HG02885 (cell line): ENCODE measurements at regions not wholly inside any gene's neighbourhood (a gene's known extent, or its start where the extent isn't known, plus 50 kb on each side); places are given as distances from the start of the nearest gene placed in this dataset.
"Not testable (repeated sequence)": the region's sequence is repeated elsewhere in the genome, so short reads cannot be mapped to it uniquely, and the experiment has no call there.

Source experiments
- ATAC-seq: cut with Tn5 transposase; IDR thresholded peaks from one replicate; pipeline ENCODE4 v1.9.1; 2021; ENCODE audit warnings: mild to moderate bottlenecking; ENCODE audit not compliant: unreplicated experiment, poor library complexity

DNA sequence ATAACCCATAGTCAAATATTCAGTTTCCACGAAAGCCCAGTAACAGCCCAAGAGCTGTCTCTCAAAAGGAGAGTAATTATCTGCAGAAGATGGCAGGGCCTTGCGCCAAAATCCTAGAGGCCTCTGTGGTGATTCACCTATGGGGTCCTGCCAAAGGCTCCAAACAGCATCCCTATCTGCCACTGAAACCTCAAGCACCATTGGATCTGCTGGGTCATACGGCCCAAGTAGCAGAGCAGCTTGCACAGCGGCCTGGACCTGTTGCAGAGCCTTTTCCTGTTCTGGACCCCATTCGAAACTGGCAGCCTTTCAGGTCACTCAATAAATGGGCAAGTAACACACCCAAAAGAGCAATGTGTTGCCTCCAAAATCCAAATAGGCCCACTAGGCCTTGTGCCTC lies 183.2 kb upstream of the IPO5 start:
- ATAC-seq = not testable (repeated sequence)

DNA sequence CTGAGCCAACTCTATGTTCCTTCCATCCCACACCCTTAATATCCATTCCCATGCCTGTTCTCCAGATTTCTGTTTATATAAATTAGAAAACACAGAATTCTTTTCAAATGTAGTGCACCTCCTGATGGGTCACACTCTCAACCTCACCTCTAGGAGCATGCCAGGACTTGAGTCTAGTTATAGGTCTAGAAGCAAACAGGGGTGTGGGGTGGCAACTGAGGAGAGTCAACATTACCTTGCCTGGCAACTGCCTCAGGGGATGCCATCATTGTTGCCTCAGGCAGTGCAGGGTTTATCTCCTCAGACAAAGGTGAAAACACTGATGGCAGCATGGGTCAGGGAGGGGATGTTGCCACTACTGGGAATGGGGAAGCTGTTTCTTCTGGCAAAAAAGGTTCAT lies 181.0 kb upstream of the IPO5 start:
- ATAC-seq = not testable (repeated sequence)

DNA sequence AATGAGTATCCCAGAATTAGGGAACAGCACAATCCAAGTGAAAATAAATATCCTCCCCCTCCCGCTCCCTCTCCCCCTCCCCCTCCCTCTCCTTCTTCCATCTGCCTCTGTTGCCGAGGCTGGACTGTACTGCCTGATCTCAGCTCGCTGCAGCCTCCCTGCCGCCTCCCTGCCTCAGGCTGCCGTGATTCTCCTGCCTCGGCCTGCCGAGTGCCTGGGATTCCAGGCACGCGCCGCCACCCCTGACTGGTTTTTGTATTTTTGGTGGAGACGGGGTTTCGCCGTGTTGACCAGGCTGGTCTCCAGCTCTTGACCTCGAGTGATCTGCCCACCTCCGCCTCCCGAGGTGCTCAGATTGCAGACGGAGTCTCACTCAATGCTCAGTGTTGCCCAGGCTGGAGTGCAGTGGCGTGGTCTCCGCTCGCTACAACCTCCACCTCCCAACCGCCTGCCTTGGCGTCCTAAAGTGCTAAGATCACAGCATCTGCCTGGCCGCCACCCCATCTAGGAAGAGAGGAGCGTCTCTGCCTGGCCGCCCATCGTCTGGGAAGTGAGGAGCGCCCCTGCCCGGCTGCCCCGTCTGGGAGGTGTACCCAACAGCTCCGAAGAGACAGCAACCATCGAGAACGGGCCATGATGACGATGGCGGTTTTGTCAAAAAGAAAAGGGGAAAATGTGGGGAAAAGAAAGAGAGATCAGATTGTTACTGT lies 178.9 kb upstream of the IPO5 start:
- ATAC-seq = not testable (repeated sequence)

DNA sequence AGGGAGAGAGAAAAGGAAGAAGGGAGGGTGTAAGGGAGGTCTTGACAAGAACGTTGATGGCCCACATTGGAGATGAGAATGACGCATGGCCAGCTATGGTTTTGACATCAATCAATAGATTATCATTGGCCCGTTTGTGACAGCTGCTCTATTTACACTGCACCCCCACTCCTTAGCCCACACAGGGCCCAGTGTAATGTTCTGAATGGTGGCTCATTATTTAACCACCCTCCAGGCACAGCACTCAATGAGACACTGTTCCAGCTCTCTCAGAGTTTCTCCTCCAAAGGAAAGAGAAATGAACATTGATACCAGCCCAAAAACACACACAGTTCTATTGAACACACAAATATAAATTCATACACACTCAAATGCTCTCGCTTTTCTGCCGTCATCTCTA lies 173.0 kb upstream of the IPO5 start:
- no peak for ATAC-seq

DNA sequence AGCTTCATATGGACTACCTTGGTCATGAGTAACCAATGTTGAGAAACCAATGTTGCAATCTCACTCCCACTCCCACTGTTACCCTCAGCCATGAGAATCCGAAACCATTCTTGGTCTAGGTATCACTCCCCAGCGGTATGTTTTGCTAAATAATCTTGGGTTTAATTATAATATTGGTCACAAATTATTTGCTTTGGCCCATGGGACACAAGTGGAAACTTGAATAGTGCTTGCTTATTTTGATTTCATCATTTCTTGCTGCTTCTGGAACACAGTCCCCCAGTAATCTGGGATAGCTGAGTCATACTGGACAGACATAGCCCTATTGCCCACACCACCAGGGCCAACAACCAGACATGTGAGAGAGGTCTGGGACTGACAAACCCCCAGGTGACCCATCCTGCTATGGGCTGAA lies 171.6 kb upstream of the IPO5 start:
- ATAC-seq = no peak

DNA sequence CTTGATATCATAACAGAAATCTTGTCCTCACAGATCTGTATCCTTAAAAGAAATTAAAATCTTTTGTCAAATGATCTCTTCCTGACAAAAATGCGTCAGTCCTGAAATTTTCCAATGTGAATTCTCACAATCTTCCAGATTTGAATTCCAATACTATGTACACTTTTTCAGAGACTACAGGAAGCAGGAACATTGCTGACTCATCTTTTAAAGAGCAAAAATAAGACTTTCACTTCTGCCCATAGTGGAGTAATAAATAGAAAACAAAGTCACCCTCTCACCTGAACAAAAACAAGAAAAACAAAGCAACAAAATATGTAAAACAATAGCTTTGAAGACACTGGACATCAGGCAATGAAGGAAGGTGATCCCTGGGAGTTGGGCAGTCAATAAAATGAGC lies 167.0 kb upstream of the IPO5 start:
- no peak for ATAC-seq

DNA sequence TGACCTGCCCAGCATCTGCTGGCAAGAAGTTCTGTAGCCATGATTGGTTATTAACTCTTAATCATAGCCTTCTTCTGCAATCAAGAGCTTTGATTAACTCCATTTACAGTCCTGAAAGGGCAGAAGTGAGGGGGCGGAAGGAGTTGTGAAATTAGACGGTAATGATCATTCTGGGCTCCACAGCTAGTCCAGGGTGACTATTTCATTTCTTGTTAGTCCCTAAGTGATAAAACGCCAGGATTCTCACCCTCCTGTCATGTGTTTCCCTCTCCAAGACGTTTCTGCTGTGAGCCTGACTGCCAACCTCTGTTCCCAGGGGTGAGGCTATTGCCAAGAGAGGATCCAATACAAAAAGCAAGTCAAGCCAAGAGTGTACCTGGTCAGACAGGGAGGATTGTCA lies 155.9 kb upstream of the IPO5 start:
- no peak for ATAC-seq

DNA sequence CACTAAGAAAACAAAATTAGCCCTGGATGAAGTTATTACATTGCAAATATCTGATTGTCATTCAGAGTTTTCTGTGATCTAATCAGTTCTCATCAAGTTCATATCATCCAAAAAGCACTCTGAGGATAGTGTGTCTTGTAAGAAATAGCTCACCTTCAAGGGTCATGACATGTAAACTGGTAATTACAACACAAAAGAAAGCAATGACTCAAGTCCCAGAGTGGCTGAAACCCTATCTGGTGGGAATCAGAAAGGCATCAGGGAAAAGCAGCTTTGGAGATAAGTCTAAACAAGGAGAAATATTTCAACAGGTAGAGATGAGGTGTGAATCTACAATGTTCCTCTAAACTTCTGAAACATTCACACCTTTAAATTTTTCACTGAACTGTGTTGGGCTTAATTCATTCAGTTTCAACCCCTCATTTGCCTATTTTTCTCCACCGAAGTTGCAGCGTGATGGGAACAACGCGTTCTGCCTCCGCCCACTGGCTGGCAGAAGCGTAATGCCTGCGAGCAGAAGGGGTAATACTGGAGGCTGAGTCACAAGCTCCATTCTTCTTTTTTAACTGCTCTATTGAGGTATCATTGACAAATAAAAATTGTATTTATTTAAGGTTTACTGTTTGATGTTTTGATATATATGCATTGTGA lies 155.2 kb upstream of the IPO5 start:
- no peak for ATAC-seq

DNA sequence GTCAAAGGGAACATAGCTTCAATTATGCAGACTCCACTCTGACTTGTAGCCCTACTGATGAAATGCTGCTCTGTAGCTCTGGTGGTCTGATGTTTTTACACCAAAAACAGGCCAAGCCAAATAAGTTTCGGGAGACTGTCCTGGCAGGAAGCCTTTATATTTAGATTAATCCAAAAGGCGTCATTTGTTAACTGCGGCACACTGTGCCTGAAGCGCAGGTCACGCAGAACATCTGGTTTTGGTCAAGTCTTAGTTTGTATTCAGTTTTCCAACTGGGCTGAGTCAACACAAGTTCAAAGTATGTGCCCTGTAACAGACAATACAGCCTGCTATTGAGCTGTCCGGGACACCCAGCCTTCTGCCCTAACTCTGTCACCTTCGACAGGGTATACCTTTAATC lies 154.6 kb upstream of the IPO5 start:
- ATAC-seq = no peak

DNA sequence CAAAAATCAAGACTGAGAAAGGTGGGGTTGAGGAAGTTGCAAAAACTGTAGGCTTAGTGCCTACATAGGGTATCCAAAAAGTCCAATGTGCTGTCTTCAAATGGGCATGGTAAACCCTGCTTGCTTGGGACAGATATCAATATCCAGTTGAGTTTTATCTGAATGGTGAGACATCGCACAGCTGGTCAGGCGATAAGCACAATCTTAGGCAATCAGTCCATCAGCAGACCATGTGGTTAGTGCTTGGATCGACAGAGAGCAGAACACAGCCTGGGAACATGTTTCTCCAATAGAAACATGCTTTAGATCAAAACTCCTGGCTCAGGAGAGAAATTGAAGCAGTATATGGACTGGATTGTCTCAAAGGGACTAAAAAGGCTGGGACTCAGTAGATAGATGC lies 151.3 kb upstream of the IPO5 start:
- no peak for ATAC-seq

DNA sequence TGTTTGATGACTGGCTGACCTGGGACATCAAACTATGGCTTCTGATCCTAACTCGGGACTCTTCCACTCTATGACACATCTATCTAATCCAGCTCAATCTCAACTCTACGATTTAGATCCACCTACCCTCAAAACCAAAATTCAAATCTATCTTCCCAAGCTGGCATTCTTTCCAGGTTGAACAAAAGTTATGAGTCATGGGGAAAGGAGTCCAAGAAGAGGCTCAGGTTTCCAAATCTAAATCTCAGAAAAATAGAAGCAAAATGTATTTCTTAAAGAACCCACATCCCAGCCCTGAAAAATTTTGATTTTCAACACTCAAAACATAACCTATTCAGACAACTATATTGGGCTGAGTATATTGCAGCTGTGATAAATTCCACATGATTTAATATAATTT lies 143.9 kb upstream of the IPO5 start:
- ATAC-seq = no peak

DNA sequence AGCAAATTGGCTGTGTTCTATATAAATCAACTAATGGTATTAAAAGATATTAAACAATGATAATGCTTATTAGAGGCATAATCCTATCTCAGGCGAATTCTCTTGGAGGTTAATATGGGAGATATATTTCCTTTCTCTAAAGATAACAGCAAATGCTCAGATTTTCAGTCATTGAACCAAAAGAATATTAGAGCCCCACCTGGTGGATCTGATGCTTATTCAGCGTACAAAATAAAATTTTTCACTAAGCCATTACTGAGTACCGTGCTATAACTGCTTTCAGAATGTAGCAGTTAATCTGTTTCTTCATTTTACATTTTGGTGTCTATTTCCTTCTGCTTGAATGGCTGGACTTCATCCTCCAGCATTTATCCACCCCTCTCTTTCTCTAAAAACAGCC lies 143.3 kb upstream of the IPO5 start:
- ATAC-seq = no peak

DNA sequence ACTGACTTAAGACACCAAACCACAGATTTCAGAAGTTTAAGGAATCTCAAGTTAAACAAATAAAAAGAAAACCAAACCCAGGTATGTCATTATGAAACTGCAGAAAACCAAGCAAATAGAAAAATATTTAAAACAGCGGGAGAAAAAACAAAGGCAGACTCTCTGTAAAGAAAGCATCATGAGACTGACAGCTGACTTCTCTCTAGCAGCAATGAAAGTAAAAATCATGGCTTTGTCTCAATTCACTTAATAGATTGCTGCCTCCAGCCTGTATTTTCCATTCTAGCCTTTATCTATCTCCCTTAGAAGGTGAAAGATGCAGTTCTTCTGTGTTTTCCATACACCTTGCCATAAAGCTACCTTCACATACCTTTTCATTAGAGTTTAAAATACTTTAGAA lies 131.1 kb upstream of the IPO5 start:
- no peak for ATAC-seq

DNA sequence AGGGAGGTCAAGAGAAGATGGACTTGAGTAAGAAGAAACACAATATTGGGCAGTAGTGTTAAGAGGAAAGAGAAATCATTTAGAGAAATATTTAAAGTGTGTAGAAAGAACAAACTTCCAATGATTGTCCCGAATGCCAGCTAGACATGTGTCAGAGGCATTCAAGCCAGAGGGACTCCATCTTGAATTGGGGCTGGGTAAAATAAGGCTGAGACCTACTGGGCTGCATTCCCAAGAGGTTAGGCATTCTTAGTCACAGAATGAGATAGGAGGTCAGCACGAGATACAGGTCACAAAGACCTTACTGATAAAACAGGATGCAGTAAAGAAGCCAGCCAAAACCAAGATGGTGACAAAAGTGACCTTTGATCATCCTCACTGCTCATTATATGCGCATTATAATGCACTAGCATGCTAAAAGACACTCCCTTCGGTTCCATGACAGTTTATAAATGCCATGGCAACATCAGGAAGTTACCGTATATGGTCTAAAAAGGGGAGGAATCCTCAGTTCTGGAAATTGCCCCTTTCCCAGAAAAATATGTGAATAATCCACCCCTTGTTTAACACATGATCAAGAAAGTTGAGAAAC lies 127.0 kb upstream of the IPO5 start:
- ATAC-seq = no peak

DNA sequence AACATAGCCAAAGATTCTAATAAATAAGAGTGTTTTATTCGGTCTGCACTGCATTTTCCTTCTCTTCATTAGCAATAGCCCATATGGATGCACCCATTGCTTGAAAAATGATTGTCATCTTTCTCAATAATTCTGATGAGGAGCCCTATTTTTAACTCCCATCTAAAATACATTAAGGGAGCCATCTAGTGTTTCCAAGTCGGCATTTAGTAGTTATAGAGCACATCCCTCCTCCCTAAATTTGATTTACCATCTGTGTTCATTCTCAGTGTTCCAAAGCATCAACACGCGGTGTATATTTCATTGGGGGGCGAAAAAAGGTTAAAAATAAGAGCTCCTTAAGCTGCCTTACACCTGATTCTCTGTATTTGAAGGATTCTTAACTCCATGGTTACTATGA lies 119.2 kb upstream of the IPO5 start:
- ATAC-seq = no peak

DNA sequence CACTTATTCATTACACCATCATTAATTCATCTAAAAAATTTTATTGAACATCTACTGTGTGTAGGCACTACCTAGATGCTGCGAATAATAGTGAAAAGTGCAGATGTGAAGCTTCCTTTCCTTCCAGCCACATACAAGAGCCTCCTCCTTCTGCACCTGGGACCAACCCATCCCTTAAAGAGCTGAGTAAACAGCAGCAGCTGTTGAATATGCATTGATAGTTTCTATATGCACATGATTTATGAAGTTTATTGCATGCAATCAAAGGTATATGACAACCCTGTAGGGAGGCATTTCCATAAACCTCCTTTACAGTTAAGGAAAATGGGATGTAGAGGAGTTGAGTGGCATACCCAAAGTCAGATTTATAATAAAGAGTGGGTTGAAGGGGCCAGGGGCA lies 110.3 kb upstream of the IPO5 start:
- no peak for ATAC-seq

DNA sequence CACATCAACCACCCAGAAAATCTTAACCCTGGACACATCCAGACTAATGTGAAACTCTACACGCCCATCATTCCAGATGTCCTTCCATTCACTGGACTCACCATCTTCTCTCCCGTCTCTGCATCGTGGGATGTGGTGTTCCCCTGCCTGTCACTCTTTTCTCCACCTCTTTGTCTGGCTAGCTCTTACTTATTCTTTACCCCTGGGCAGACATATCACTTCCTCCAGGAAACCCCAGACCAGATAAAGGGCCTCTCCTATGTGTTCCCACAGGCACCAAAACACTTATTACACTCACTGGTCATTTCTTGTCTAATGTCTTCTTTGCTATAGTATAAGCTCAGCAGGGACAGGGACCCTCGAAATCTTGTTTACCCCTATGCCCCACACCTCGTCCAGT lies 109.3 kb upstream of the IPO5 start:
- ATAC-seq = no peak

DNA sequence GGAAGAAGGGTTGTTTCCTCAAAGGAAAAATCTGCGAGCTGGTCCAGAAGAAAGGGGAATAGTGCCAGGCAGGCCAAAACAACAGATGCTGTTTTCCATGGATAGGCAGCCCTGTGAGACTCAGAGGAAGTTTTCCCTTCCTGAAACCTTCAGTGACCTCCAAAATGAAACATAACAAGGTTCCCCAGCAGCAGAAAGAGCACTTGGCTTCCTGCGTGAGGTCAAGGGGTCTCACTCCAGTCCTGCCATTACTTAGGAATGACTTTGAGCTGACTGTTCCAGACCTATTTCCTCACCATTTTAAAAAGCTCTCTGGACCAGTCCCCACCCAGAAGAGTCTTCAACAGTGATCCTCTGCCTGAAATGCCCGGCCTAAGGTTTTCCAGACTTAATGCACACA lies 104.6 kb upstream of the IPO5 start:
- ATAC-seq = no peak

DNA sequence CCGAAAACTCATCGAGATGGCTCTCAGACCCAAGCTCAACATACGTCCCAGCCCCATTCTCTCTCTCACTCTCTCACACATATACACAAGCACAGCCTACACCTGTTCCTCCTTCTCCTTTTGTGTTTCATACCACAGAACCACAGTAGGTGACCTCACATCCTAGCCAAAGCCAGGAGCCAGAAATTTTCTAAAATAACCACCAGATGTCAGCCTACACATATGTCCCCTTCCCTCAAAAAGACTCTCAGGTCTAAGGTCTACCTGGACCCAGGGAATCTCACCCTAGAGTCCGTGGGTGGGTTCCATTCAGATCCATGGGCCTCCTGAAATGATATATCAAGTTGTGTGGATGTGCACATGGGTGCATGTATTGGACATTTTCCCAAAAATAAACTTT lies 104.2 kb upstream of the IPO5 start:
- peak; percentile 95 for ATAC-seq

DNA sequence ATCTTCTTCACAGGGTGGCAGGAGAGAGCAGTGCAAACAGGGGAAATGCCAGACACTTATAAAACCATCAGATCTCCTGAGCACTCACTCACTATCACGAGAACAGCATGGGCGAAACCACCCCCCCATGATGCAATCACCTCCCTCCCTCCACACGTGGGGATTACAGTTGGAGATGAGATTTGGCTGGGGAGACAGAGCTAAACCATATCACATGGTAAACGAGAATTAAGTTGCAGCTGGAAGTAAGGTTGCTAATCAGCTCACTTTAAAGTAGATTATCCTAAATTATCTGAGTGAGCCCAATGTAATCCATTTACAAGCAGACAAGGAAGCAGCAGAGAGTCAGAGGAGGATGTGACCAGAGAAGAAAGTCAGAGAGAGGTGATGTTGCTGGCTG lies 102.2 kb upstream of the IPO5 start:
- ATAC-seq = no peak

DNA sequence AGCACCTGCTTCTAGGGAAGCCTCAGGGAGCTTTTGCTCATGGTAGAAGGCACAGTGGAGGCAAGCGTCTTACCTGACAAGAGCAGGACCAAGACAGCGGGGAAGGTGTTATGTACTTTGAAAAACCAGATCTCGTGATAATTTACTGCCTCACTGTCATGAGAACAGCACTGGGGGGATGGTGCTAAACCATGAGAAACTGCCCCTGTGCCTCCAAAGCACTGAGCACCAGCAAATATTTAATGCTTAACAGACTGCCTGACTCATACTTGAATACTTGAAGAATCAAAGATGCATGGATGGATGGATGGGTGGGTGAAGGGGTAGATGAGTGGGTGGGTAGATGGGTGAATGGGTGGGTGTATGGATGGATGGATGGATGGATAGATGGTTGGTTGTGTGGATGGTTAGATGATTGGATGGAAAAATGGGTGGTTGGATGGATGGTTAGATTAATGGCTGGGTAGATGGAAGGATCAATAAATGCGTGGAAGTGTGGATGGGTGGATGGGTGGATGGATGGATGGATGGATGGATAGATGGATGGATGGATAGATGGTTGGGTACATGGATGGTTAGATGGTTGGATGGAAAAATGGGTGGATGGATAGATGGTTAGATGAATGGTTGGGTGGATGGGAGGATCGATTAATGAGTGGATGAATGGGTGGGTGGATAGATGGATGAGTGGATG lies 101.1 kb upstream of the IPO5 start:
- ATAC-seq = no peak
